H7 (cell line): ENCODE measurements at regions not wholly inside any gene's neighbourhood (a gene's known extent, or its start where the extent isn't known, plus 50 kb on each side); places are given as distances from the start of the nearest gene placed in this dataset.

ENCODE experiments used
- DNase-seq: peaks from one replicate; pipeline ENCODE4 v3.0.0; 2012
- H3K27me3 ChIP-seq: 2 replicates; pipeline ENCODE4 v1.6.0; 2011; ENCODE audit warnings: mild to moderate bottlenecking, low read length; ENCODE audit not compliant: control insufficient read depth, insufficient read depth
- H3K36me3 ChIP-seq: replicated peaks from 2 replicates; pipeline ENCODE4 v1.5.1; 2011; ENCODE audit warnings: low read length; ENCODE audit not compliant: control insufficient read depth, insufficient read depth
- H3K4me3 ChIP-seq: 2 replicates; pipeline ENCODE4 v1.5.1; 2011; ENCODE audit warnings: low read depth, mild to moderate bottlenecking, control low read depth, low read length, moderate library complexity; ENCODE audit not compliant: insufficient read depth

DNA sequence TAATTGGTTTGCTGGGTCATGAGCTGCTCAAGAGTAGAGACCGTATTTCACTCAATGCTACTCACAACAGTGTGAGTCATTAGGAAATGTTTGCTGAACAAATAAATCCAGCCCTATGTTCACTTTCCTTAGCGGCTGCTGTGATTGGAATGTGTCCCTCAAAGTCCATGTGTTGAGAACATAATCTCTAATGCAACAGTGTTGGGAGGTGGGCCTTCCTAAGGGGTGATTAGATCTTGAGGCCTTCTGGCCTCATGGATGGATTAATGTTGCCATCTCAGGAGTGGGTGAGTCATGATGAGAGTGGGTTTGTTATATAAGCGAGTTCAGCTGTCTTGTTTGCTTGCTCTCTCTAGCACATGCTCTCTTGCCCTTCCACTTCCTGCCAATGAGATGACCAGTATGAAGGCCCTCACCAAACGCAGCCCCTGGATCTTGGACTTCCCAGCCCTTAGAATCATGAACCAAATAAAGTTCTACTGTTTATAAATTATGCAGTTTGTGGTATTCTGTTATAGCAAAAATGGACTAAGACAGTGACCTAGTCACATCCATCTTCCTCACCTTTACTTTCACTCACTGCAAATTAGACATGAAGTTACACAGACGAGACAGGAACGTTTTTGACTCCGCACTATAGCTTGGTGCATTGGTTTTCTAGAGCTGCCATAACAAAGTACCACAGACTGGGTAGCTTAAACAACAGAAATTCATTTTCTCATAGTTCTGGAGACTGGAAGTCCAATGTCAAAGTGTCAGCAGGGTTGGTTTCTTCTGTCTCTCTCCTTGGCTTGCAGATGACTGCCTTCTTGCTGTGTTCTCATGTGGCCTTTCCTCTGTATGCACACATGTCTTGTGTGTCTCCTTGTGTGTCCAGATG lies 50.9 kb upstream of the FAM169A start:
- Histone ChIP-seq H3K4me3 (no peak overlapping the region), H3K27me3 (no peaks in the 10 kb centered on the region), H3K36me3 (no peaks in the 10 kb centered on the region)
- DNase-seq = no peak
